D721Med (cell line): ENCODE measurements at regions not wholly inside any gene's neighbourhood (a gene's known extent, or its start where the extent isn't known, plus 50 kb on each side); places are given as distances from the start of the nearest gene placed in this dataset.

ENCODE experiments used
- DNase-seq: peaks from one replicate; pipeline ENCODE4 v3.0.0; 2011; ENCODE audit warnings: low spot score; ENCODE audit not compliant: insufficient read length
- FAIRE-seq: peaks from 2 replicates; lab custom pipeline; 2011; peaks lifted over from hg19 to GRCh38; lab: Jason Lieb, UNC
- CTCF ChIP-seq: IDR thresholded peaks from 2 replicates; pipeline ENCODE4 v1.5.1; 2012; ENCODE audit warnings: mild to moderate bottlenecking, control low read depth; ENCODE audit not compliant: insufficient read depth; ENCODE audit errors: missing control alignments

- TF ChIP-seq CTCF = no peak
- DNase-seq (no peak), FAIRE-seq (no peak)
These were observed 199.5 kb upstream of the DIPK2B start for GRCh38 chrX:45400027-45400779.

GRCh38 chrX:45385757-45386156, 185.1 kb upstream of the DIPK2B start:
- no peak for DNase-seq
- TF ChIP-seq CTCF = no peak
- FAIRE-seq = no peak

- FAIRE-seq (no peak), DNase-seq (no peak)
- no peak for TF ChIP-seq CTCF
These were observed 181.2 kb upstream of the DIPK2B start for GRCh38 chrX:45381841-45382240.

- DNase-seq (no peak), FAIRE-seq (no peak)
- no peak for TF ChIP-seq CTCF
These were observed 180.7 kb upstream of the DIPK2B start for GRCh38 chrX:45381366-45381765.

- FAIRE-seq = no peak
- no peak for TF ChIP-seq CTCF
These were observed 178.6 kb upstream of the DIPK2B start for GRCh38 chrX:45379236-45379635.

GRCh38 chrX:45372151-45372550, 171.5 kb upstream of the DIPK2B start:
- no peak for TF ChIP-seq CTCF
- FAIRE-seq (no peak), DNase-seq (no peak)

More at GRCh38 chrX:45379236-45379635, 178.6 kb upstream of the DIPK2B start:
- no peak for DNase-seq

- DNase-seq (no peak), FAIRE-seq (no peak)
- no peak for TF ChIP-seq CTCF
These were observed 168.0 kb upstream of the DIPK2B start for GRCh38 chrX:45368705-45369104.
